ENCODE measurements at regions not wholly inside any gene's neighbourhood (a gene's known extent, or its start where the extent isn't known, plus 50 kb on each side); places are given as distances from the start of the nearest gene placed in this dataset.

DNA sequence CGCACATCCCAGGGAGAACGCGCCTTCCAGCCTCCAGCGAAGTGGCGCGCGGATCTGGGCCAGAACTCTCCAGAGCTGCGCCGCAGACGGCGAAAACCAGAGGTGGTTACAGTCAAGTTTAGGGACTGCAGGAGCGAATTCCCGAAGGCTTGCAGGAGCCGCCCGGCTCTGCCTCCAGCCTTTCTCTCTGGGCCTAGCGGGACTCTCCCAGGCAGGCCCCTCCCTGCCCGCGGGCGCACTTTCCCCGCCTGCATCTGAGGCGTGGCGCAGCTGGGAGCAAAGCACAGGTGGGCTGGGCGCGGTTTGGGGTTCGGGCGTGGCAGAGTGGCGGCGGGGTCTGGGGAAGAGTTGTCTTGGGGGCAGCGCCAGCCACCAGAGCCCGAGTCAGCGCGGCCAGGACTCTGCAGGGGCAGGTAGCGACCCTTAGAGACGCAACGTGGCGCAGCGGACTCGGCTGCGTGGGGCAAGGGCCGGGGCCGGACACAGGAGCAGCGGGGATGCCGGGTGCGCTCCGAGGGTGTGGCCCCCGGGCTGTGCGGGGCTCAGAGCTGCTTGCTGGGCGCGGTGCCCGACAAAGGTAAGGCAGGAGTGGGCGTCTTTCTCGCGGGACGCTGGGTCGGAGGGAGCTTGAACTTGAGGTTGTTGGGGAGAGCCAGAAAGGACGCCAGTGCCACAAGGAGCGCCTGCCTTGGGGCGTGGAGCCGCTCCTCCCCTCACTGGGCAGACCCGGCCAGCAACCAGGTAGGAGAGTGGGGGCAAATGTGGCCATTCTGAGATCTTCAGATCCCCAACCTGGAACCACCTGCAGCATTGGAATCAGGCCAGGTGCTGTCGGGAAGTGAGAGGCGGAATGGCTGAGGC, 1126.0 kb downstream of the AACS start:
- intact Hi-C loops (cut with DNase I) = no loop called here
- no peak for ATAC-seq
- no peak for DNase-seq (ENCODE audit: missing footprints)

GRCh38 chr12:126191949-126192348, 1126.7 kb downstream of the AACS start:
- intact Hi-C loops (cut with DNase I) = no loop called here
- ATAC-seq = no peak
- DNase-seq (ENCODE audit: missing footprints) = no peak

DNA sequence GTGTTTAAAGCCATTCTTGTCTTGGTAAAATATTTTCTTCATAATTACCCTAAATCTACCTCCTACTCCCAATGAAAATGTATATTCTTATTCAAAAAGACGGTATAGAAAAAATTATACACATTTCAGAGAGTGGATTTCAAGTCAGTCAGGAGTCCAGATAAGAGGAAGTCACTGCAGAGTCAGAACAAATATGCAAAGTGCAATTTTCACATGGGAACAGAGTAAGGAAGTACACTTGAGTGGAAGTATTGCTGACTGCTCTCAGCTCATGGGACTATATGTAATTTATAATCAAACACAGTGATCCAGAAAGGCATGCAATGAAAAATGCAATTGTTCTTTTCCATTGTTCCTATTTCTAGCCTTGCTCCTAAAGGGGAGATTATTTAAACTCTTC, 1128.0 kb downstream of the AACS start:
- no peak for ATAC-seq
- intact Hi-C loops (cut with DNase I) = no loop called here
- DNase-seq (ENCODE audit: missing footprints) = no peak

GRCh38 chr12:126196263-126196662, 1131.0 kb downstream of the AACS start:
- ATAC-seq = no peak
- no peak for DNase-seq (ENCODE audit: missing footprints)
- intact Hi-C loops (cut with DNase I) = no loop called here

- ATAC-seq (no peak), DNase-seq (ENCODE audit: missing footprints) (no peak)
- intact Hi-C loops (cut with DNase I) = no loop called here
Measured at GRCh38 chr12:126198516-126198915, 1133.3 kb downstream of the AACS start.

GRCh38 chr12:126198966-126199692, 1133.9 kb downstream of the AACS start:
- no peak for DNase-seq (ENCODE audit: missing footprints)
- ATAC-seq = no peak
- intact Hi-C loops (cut with DNase I) = no loop called here

DNA sequence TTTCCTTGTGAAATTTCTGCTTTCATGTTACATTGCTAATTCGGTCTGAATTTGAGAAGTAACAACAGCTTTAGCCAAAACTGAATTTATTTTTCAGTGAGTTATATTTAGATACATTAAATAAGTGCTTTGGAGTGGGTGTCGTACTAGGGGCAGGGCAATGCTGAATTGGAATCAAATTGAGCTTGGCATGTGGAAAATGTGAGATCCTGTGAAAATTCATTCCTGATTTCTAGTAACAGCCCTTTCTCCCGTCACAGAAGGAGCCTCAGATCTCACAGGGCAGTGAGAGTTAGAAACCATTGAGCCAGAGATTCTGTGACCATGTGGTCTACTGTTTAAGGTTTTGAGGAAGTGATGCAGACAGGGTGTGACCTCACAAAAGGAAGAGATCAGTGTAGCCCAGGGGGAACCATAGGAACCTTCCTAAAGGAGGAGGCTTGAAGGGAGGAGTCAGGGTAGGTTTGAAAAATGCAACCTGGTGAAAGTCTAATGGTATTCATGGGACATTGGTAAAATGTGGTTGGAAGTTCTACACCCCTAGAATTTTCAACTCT, 1136.8 kb downstream of the AACS start:
- no peak for DNase-seq (ENCODE audit: missing footprints)
- ATAC-seq = no peak
- intact Hi-C loops (cut with DNase I) = no loop called here

- DNase-seq (ENCODE audit: missing footprints) (no peak), ATAC-seq (no peak)
- intact Hi-C loops (cut with DNase I) = no loop called here
Measured at GRCh38 chr12:126204326-126204725, 1139.1 kb downstream of the AACS start.

DNA sequence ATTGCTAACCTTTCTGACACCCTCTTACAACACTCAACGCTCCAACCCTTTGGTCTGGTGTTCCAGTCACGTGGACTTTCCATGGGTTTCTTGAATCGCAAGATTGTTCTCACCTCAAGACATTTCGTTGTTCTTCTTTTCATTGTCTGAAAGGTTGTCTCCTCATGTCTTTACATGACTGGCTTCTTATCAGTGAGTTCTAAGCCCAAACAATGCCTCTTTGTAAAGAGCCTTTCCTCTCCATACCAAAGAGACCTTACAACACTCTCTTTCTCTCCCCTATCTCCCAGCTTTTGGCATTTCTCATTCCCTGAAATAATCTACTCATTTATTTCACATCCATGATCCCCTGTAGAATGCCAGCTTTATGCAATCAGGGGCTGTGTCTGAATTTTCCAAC, 1144.8 kb downstream of the AACS start:
- DNase-seq (ENCODE audit: missing footprints) (no peak), ATAC-seq (no peak)
- intact Hi-C loops (cut with DNase I) = no loop called here

GRCh38 chr12:126210448-126210847, 1145.2 kb downstream of the AACS start:
- ATAC-seq (no peak), DNase-seq (ENCODE audit: missing footprints) (no peak)
- intact Hi-C loops (cut with DNase I) = no loop called here

- ATAC-seq (no peak), DNase-seq (ENCODE audit: missing footprints) (no peak)
- intact Hi-C loops (cut with DNase I) = no loop called here
Measured at GRCh38 chr12:126212824-126213223, 1147.6 kb downstream of the AACS start.

- no peak for DNase-seq (ENCODE audit: missing footprints)
- no peak for ATAC-seq
- intact Hi-C loops (cut with DNase I) = no loop called here
Measured at GRCh38 chr12:126218697-126219096, 1153.5 kb downstream of the AACS start.

GRCh38 chr12:126219139-126219538, 1153.9 kb downstream of the AACS start:
- intact Hi-C loops (cut with DNase I) = no loop called here
- ATAC-seq = no peak

GRCh38 chr12:126219654-126220279, 1154.5 kb downstream of the AACS start:
- intact Hi-C loops (cut with DNase I) = no loop called here
- no peak for ATAC-seq
- no peak for DNase-seq (ENCODE audit: missing footprints)

More at GRCh38 chr12:126219139-126219538, 1153.9 kb downstream of the AACS start:
- DNase-seq (ENCODE audit: missing footprints) = no peak

DNA sequence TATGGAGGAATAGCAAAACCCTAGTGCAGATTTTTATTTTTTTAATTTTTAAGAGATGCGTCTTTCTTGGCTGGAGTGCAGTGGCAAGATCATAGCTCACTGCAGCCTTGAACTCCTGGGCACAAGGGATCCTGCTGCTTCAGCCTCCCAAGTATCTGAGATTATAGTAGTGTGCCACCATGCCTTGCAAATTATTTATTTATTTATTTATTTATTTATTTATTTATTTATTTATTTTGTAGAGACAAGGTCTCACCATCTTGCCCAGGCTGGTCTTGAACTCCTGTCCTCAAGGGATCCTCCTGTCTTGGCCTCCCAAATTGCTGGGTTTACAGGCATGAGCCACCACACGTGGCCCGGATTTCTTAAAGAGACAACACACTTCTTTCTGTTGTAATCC, 1158.8 kb downstream of the AACS start:
- ATAC-seq = no peak
- intact Hi-C loops (cut with DNase I) = no loop called here
- no peak for DNase-seq (ENCODE audit: missing footprints)

DNA sequence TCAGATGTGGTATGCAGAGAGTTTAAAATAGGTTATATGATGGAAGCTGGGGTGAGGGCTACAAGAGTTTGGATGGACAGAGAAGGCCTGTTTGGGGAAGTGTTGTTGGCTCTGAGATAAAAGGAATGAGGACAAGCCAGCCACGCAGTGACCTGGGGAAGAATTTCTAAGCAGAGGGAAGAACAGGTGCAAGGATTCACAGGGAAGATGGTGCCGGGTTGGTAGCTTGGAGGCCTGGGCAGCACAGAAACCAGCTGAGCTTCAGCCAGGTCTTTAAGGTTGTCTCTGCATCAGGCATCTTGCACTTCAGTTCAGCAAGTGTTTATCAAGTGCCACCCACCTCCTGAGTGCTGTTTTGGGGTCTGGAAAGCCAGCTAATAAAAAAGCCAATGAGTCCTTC, 1163.7 kb downstream of the AACS start:
- DNase-seq (ENCODE audit: missing footprints) = no peak
- ATAC-seq = no peak
- intact Hi-C loops (cut with DNase I) = no loop called here

GRCh38 chr12:126232711-126233110, 1167.5 kb downstream of the AACS start:
- intact Hi-C loops (cut with DNase I) = no loop called here
- ATAC-seq = no peak
- no peak for DNase-seq (ENCODE audit: missing footprints)

- no peak for DNase-seq (ENCODE audit: missing footprints)
- no peak for ATAC-seq
- intact Hi-C loops (cut with DNase I) = no loop called here
Measured at GRCh38 chr12:126233625-126234024, 1168.4 kb downstream of the AACS start.

- ATAC-seq (no peak), DNase-seq (ENCODE audit: missing footprints) (no peak)
- intact Hi-C loops (cut with DNase I) = no loop called here
Measured at GRCh38 chr12:126243814-126244440, 1178.7 kb downstream of the AACS start.
